Activated CD8-positive, alpha-beta memory T cell treated with anti-CD3 and anti-CD28 coated beads for 24 hours (primary cell): ENCODE measurements at regions not wholly inside any gene's neighbourhood (a gene's known extent, or its start where the extent isn't known, plus 50 kb on each side); places are given as distances from the start of the nearest gene placed in this dataset.
"Not testable (repeated sequence)": the region's sequence is repeated elsewhere in the genome, so short reads cannot be mapped to it uniquely, and the experiment has no call there.

Source experiments
- DNase-seq: peaks from one replicate; pipeline ENCODE4 v3.0.0-alpha.2; 2020

- DNase-seq = no peak
These were observed 53.1 kb upstream of the HMCN1 start for GRCh38 chr1:185681034-185681633.

DNA sequence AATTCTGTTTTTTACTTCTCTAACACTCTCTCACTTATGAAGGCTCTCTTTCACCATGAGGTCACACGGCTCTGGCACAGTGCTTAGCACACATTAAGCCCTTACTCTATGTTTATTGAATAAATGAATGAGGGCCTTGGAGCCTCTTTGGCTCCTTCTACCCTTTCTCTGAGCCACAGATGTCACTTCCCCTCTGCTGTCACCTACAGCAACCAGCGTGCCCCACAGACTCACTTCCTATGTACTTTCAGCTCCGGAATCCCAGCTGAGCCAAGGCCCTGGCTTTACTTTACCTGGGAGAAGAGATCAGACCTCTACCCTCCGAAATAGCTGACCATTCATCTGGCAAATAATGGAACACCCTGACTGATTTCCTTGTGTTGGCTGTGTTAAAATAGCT, 53.7 kb upstream of the HMCN1 start:
- no peak for DNase-seq

DNA sequence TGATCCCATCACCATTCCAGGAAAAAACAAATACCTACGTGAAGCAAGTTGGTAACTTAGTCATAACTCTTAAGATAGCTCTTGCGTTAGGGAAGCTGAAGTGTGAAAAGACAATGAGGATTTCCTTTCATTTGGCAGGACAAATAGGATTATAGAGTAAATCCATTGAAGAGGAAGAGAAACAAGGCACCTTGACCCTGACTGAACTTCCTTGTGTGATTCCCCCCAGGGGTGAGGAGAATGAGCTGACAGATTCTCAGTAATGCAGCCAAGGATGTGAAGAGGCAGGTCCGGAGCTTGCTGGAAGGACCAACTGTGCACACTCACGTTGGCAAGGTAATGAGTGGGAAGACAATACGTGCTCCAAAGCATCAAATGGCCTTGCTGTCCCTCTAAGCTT, 55.0 kb upstream of the HMCN1 start:
- no peak for DNase-seq

DNA sequence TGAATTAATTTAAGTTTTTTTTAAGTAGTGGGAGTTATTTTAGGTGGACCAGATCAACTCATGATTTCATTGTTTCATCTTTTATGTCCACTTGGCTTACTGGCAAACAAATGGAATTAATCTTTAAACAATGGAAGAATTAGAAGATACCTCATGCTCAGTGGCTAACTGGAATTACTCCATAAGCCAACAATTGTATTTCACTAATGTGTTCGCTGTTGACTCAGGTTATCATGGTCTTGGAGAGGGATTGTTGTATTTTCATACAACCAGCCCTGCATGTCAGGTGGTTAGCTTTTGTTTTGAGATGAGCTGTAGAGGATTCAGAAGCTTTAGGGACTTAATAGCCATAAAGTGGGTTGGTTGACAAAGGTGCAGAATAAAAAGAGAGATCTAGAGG, 57.2 kb upstream of the HMCN1 start:
- DNase-seq = no peak

DNA sequence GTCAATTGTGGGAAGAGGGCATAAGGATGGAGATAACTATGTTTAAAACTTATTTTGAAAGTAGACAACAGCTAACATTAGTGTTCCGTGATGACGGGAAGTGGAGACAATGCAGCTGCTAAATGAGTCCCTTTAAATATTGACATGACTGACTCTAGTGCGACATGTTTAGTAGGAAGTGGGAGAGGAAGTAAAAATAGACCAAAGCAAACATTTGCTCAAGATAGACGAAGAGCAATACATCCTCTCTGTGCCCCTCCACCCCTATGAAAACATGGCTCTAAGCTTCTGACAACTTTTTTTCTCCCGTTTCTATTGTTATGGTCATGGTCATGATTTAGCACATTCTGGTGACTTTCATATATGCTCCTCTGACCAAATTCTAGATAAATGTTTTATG, 60.0 kb upstream of the HMCN1 start:
- no peak for DNase-seq

DNA sequence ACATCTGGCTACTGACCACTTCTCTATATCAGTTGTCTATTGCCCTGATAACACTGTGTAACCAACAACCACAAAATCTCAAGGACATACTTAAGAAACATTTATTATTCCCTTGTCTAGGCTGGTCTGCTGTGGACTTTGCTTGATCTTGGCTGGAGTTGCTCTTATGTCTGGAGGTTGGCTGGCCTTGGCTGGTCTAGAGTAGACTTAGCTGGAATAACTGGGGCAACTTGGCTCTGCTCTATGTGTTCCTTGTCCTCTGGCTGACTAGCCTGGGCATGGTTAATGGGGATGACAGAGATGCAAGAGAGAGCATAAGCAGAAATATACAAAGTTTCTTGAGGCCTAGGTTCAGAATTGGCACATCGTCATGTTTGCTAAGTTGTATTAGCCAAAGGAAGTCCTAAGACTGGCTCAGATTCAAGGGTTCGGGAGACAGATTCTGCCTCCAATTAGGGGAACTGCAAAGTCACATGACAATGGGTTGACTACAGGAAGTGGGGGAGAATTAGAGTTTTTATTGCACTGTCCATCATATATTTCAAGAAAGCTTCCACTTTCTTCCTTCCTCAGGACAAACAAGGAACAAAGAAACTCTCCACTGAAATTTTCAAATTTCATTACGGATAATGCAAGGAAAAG, 61.4 kb upstream of the HMCN1 start:
- DNase-seq = no peak

GRCh38 chr1:185670187-185670627, 64.0 kb upstream of the HMCN1 start:
- no peak for DNase-seq

GRCh38 chr1:185668013-185668412, 66.2 kb upstream of the HMCN1 start:
- DNase-seq = no peak

GRCh38 chr1:185666582-185666981, 67.6 kb upstream of the HMCN1 start:
- DNase-seq = no peak

DNA sequence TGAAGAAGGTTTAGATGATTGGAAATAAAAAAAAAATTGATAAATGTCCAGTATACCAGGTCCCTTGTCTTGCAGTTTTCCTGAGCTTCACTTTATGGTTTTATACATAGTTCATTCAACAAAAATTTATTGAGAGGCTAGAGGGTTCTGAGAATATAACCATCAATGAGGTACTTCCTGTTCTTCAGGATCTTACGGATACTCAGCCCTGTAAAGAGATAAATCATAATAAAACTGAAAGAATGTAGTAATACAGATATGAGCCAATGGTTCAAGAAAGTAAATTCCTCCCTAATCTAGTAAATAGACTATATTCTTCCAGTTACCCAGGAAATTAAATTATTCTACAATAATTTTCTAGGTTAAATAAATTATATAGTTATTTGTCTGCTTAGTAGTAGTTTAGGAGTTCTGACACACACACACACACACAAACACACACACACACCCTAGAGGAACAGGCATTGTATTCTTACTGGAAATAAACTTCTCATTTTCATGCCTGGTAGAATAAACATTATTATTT, 70.4 kb upstream of the HMCN1 start:
- DNase-seq = no peak

DNA sequence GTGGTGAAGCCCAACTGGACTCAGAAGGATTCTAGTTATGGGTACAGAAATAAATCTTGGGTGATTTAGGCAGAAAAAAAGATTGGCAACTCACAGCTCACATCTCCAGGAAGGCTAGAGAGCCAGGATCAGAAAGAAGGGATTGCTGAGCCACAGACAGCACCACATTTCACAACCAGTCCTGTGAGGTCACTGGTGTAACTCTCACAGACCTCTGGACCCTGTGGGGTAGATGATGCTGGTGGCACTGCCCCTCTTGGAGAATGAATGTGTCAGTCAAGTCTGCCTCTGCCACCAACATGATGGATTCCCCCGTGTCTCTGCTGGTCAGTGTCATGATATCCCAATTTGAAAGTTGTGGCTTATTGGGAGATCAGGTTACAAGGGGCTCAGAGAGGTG, 70.9 kb upstream of the HMCN1 start:
- DNase-seq = no peak

DNA sequence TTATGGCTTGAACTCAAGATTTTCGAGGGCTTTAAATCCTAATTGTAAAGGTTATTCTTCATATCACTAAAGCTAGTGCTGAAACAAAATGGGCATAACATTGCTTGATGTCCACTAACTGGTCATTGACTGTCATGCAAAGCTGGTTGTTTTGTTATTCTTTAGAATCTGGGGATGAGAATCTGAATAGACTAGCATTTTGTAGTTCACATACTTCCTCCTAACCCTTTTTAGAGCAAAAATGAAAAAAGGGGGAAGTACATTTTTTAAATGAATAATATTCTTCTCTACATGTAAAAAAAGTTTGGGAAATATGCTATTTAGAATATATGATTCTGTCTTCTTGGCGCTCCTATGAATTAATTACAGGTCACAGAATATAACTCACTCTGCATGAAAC, 72.2 kb upstream of the HMCN1 start:
- no peak for DNase-seq

- no peak for DNase-seq
These were observed 77.5 kb upstream of the HMCN1 start for GRCh38 chr1:185656663-185657062.

GRCh38 chr1:185654952-185655314, 79.3 kb upstream of the HMCN1 start:
- DNase-seq = no peak

DNA sequence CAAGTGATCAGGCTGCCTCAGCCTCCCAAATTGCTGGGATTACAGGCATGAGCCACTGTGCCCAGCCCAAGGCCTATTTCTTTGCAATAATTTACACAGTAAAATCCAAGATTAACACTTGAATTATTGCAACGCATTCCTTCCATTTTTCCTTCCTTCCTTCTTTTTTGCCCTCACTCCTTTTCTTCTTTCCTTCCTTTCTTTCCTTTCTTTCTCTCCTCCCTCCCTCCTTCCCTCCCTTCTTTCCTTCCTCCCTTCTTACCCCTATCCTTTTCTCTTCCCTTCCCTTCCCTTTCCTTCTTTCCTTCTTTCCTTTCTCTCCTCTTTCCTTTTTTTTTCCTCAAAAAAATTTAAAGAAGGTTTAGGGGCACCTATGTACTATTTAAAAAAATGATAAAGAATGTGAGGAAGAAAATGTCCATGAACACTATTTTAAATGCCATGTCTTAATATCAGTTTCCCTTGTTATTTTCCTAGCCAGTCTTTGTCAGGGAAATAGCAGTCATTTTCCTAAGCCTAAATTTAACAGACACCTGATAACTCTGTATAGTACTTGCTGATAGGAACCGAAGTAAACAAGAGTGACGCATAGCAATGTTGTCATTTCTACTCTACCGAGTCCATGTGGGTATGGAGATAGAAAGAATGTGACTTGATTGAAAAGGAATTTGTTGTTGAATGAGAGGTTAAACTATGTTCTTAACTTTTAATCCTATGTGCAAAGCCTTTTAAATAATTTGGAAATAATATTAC, 79.8 kb upstream of the HMCN1 start:
- no peak for DNase-seq

- no peak for DNase-seq
These were observed 80.6 kb upstream of the HMCN1 start for GRCh38 chr1:185653615-185654014.

GRCh38 chr1:185652348-185652747, 81.8 kb upstream of the HMCN1 start:
- no peak for DNase-seq

DNA sequence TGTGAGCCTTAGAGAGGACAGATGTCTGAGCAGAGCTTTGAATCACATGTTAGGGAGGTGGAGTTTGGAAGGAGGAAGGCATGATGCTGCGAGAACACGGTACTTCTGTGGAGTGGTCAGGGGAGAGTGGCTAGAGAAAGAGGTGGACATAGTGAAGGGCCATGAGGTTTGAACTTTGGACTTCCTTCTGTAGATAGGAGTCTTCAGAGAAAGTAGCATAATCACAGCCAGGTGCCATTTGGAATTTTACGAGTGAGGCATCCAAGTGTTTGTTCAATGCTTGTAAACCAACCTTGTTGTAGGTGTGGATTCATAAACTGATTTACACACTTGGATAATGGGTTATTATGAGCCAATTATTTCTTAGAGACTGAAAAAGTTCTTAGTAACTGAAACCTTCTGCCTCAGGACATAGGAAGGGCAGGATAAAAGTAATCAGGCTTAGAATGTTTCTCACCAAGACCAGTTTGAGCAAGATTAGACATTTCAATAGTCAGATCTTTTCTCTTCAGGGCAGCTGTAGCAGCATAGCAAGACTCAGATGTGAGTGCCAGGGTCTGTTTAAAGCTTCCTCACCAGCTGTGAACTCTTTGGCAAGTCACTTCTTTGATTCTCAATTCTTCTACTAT, 83.5 kb upstream of the HMCN1 start:
- no peak for DNase-seq

GRCh38 chr1:185648858-185649589, 85.2 kb upstream of the HMCN1 start:
- no peak for DNase-seq

DNA sequence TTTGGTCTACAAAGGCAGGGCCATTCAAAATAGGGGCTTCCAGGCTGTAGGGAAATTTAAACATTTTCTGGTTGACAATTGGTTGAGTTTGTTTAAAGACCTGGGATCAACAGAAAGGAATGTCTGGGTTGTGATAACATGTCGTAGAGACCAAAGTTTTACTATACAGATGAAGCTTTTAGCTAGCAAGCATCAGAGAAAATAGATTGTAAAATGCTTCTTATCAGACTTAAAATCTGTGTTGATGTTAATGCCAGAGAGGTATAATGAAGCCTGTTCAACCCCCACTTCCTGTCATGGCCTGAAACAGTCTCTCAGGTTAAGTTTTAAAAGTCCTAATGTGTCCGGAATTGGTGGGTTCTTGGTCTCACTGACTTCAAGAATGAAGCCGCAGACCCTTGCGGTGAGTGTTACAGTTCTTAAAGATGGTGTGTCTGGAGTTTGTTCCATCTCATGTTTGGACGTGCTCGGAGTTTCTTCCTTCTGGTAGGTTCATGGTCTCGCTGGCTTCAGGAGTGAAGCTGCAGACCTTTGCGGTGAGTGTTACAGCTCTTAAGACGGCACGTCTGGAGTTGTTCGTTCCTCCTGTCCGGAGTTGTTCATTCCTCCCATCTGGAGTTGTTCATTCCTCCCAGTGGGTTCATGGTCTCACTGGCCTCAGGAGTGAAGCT, 86.5 kb upstream of the HMCN1 start:
- not testable (repeated sequence) for DNase-seq

DNA sequence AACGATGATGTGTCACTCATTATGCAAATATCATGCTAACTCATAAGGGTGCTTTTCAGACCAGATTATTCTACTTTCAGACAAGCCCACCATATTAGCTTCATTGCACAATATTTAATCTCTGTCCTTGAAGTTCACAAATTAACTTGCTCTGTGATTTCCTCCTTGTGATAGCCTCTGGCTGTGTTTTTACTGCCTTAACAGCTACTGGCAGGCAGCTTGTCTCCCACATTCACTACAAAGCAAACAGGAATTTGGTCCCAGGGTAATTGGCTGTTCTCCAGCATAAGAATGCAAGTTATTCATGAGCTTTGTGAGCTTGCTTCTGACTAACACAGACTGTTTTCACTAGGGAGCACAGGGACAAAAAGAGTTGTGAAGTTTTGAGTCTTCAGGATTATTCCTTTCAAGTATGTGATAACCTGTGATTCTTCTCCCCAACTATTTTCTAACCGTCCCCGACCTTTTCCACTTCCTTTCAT, 87.9 kb upstream of the HMCN1 start:
- DNase-seq = no peak

- DNase-seq = no peak
These were observed 88.5 kb upstream of the HMCN1 start for GRCh38 chr1:185645686-185646085.
